HFFc6 (cell line): ENCODE measurements at regions not wholly inside any gene's neighbourhood (a gene's known extent, or its start where the extent isn't known, plus 50 kb on each side); places are given as distances from the start of the nearest gene placed in this dataset.

ENCODE experiments used
- DNase-seq: peaks from one replicate; pipeline ENCODE4 v3.0.0-alpha.2; 2018
- H3K27ac Mint-ChIP-seq: 2 replicates; pipeline ENCODE4 v1.8.0; 2020; ENCODE audit warnings: mild to moderate bottlenecking, mixed read lengths
- H3K27me3 Mint-ChIP-seq: 2 replicates; pipeline ENCODE4 v1.8.0; 2021; ENCODE audit warnings: mild to moderate bottlenecking, moderate library complexity, mixed read lengths; ENCODE audit not compliant: insufficient read depth
- H3K36me3 Mint-ChIP-seq: 2 replicates; pipeline ENCODE4 v1.8.0; 2021; ENCODE audit warnings: low read depth, mixed read lengths
- H3K4me1 Mint-ChIP-seq: 2 replicates; pipeline ENCODE4 v1.8.0; 2020; ENCODE audit warnings: low read depth, mixed read lengths
- H3K4me3 Mint-ChIP-seq: 2 replicates; pipeline ENCODE4 v1.8.0; 2020; ENCODE audit warnings: mild to moderate bottlenecking, moderate library complexity, mixed read lengths
- H3K9me3 Mint-ChIP-seq: 2 replicates; pipeline ENCODE4 v1.8.0; 2020; ENCODE audit warnings: mild to moderate bottlenecking, mixed read lengths
- TF ChIP-seq, protein P1 (sequence below): fragments of 200-600 bp; sonication (generic); IDR thresholded peaks from 2 replicates; pipeline ENCODE4 v1.5.0; 2021; ENCODE audit warnings: antibody characterized with exemption, mild to moderate bottlenecking

DNA sequence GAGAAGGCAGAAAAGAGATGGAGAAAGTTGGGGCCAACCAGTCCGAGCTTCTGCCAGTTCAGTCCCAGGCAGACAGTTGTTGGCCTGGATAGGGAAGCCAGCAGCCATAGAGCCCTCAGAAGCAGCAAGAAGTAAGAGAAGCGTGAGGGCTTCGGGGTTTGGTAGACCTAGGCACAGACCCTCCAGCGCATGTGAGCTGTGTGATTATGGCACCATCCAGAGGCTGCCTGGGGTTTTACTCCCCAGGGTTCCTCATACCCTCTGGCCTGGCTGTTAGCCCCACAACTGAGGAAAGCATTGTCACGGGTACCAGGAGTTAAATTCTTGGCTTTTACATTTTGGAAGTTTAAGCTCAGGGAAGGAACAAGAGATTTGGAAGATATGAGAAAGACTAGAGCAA is 93.7 kb upstream of the RAB6C start:
- TF ChIP-seq, protein P1, sequence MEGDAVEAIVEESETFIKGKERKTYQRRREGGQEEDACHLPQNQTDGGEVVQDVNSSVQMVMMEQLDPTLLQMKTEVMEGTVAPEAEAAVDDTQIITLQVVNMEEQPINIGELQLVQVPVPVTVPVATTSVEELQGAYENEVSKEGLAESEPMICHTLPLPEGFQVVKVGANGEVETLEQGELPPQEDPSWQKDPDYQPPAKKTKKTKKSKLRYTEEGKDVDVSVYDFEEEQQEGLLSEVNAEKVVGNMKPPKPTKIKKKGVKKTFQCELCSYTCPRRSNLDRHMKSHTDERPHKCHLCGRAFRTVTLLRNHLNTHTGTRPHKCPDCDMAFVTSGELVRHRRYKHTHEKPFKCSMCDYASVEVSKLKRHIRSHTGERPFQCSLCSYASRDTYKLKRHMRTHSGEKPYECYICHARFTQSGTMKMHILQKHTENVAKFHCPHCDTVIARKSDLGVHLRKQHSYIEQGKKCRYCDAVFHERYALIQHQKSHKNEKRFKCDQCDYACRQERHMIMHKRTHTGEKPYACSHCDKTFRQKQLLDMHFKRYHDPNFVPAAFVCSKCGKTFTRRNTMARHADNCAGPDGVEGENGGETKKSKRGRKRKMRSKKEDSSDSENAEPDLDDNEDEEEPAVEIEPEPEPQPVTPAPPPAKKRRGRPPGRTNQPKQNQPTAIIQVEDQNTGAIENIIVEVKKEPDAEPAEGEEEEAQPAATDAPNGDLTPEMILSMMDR = no peak
- H3K27me3 Mint-ChIP-seq = peaks cover 7% of the 10 kb centered on the region; the same call in 1 of the 2 replicates
- H3K9me3 Mint-ChIP-seq = no peaks in the 10 kb centered on the region
- H3K4me1 Mint-ChIP-seq = peaks cover 7% of the 10 kb centered on the region
- H3K27ac Mint-ChIP-seq = no peak overlapping the region
- no peak overlapping the region for H3K4me3 Mint-ChIP-seq
- no peak for DNase-seq
- H3K36me3 Mint-ChIP-seq = no peaks in the 10 kb centered on the region

- DNase-seq = no peak
- no peak overlapping the region for H3K27ac Mint-ChIP-seq
- H3K27me3 Mint-ChIP-seq = peaks cover 2% of the 10 kb centered on the region
- no peak overlapping the region for H3K4me3 Mint-ChIP-seq
- TF ChIP-seq, protein P1 = no peak
- no peaks in the 10 kb centered on the region for H3K36me3 Mint-ChIP-seq
- no peaks in the 10 kb centered on the region; the same call in 1 of the 2 replicates for H3K9me3 Mint-ChIP-seq
- peaks cover 7% of the 10 kb centered on the region for H3K4me1 Mint-ChIP-seq
These were observed 91.7 kb upstream of the RAB6C start for GRCh38 chr2:129887688-129888266.

- Mint-ChIP-seq H3K4me1 (peaks cover 7% of the 10 kb centered on the region), H3K4me3 (no peak overlapping the region), H3K9me3 (no peaks in the 10 kb centered on the region; the same call in 1 of the 2 replicates), H3K27me3 (peaks cover 2% of the 10 kb centered on the region), H3K36me3 (no peaks in the 10 kb centered on the region), H3K27ac (no peak overlapping the region)
- DNase-seq = no peak
- TF ChIP-seq, protein P1 = no peak
These were observed 91.0 kb upstream of the RAB6C start for GRCh38 chr2:129888461-129888860.

DNA sequence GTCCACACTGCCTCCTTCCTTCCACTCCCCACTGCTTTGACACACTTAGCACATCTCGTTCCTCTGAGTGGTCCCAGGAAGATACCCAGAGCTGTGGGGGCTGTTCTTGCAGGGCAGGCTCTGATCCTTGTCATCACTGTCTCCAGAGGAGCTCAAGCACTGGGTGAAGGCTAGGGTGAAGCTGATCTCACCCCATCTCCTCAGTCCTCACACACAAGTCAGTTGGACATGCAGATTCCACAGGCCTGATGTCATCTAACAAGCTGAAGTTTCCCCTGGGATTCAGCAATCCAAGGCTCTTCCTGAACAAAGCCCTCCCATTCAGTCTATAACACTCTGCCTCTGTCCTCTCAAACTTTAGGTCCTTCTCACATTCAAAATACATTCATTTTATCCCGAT is 90.6 kb upstream of the RAB6C start:
- H3K4me3 Mint-ChIP-seq = no peak overlapping the region
- no peaks in the 10 kb centered on the region for H3K36me3 Mint-ChIP-seq
- H3K9me3 Mint-ChIP-seq = no peaks in the 10 kb centered on the region; the same call in 1 of the 2 replicates
- peak; percentile 23 for DNase-seq
- no peak overlapping the region for H3K27ac Mint-ChIP-seq
- H3K27me3 Mint-ChIP-seq = no peaks in the 10 kb centered on the region; the same call in 1 of the 2 replicates
- peaks cover 7% of the 10 kb centered on the region for H3K4me1 Mint-ChIP-seq
- TF ChIP-seq, protein P1 = no peak

DNA sequence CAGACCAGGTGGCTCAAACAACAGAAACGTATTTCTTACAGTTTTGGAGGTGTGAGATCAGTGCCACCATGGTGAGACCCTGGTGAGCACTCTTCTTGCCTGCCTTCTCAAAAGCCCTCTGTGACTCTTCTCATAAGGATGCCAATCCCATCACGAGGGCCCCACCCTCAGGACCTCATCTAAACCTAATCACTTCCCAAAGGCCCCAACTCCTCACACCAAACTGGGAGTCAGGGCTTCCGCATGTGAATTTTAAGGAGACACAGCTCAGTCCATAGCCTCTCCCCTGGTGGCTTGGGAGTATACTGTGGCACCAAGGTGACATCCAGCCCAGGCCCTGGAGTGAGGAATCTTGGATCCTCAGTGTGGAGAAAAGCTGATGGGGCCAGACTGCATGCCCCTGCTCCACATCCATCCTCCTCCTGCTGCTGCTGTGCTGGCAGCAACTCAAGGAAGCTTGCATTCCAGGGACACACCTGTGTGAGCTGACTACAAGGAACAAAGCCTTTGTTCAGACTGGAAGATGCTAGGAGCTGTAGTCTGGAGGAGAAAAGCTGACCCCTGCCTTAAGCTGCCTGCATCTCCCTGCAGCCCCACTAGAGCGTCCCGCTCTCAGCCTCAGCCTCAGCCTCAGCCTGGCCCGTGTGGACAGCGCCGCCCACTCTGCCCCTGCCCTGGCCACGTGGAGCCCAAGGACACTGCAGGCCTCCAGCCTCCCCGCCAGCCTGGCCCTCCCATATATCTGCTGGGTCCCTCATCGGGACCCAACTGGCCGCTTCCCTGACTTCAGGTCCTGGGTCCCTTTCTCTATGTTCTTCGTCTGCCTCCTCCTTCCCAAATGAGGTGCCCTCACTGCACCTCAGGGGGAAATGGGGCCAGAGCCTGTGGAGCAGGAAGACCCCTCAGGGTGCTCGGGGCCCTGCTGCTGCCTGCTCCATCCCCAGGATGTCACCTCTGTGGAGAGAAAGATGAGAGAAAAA is 87.8 kb upstream of the RAB6C start:
- H3K27ac Mint-ChIP-seq = no peak overlapping the region
- no peak for DNase-seq
- H3K4me1 Mint-ChIP-seq = peaks cover 7% of the 10 kb centered on the region
- no peaks in the 10 kb centered on the region for H3K36me3 Mint-ChIP-seq
- TF ChIP-seq, protein P1 = no peak
- no peaks in the 10 kb centered on the region; the same call in 1 of the 2 replicates for H3K9me3 Mint-ChIP-seq
- H3K27me3 Mint-ChIP-seq = no peaks in the 10 kb centered on the region; the same call in 1 of the 2 replicates
- no peak overlapping the region for H3K4me3 Mint-ChIP-seq
